Ishikawa (cell line): ENCODE measurements at regions not wholly inside any gene's neighbourhood (a gene's known extent, or its start where the extent isn't known, plus 50 kb on each side); places are given as distances from the start of the nearest gene placed in this dataset.

ENCODE experiments used
- CEBPB ChIP-seq: IDR thresholded peaks from 2 replicates; pipeline ENCODE4 v1.6.1; 2012
- CREB1 ChIP-seq: IDR thresholded peaks from 2 replicates; pipeline ENCODE4 v1.6.1; 2012; ENCODE audit warnings: low read depth
- MAX ChIP-seq: IDR thresholded peaks from 2 replicates; pipeline ENCODE4 v1.6.1; 2012
- RAD21 ChIP-seq: IDR thresholded peaks from 2 replicates; pipeline ENCODE4 v1.6.1; 2012; ENCODE audit warnings: low read depth
- USF1 ChIP-seq: IDR thresholded peaks from 2 replicates; pipeline ENCODE4 v1.6.1; 2012
- YY1 ChIP-seq: IDR thresholded peaks from 2 replicates; pipeline ENCODE4 v1.6.1; 2012; ENCODE audit warnings: low read depth

- TF ChIP-seq CREB1 (no peak), RAD21 (no peak), CEBPB (no peak), MAX (no peak), YY1 (no peak), USF1 (no peak)
Observed at GRCh38 chr2:4214444-4215205, 511.2 kb downstream of the DCDC2C start.
